ENCODE measurements at regions not wholly inside any gene's neighbourhood (a gene's known extent, or its start where the extent isn't known, plus 50 kb on each side); places are given as distances from the start of the nearest gene placed in this dataset.
"Not testable (repeated sequence)": the region's sequence is repeated elsewhere in the genome, so short reads cannot be mapped to it uniquely, and the experiment has no call there.

DNA sequence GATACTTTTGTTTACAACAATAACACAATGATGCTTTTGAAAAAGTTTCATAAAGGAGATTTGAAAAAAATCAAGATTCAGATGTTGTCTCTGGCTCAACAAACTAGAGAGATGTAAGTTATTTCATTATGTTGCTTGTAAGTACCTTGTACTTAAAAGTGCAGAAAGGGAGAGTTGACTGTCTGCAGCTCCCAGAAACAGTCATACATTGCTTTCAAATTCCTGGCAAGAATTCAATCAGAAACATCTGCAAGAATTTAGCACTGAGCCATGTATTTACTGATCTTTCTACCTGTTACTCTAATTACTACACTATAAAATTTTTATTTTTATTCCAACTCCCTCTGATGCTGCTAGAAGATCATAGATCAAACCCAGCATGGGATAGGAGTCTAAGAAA is 1261.3 kb upstream of the SPRY2 start:
- no peak for DNase-seq

DNA sequence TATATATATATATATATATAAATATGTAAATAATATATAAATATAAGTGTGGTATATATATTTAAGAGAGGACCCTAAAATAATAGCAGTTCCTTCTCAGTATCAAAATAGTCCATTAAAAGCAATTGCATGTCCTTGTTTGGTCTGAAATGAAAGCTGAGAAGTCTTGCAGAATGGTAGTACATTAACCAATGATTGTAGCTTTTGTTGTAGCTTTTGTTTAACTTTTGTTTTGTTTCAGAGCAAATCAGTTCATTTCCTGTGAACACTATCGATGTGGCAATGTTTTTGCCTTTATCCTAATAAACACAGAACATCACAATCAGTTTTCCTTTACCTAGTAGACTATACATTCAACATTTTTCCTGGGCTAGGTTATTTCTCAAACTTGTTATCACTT is 1256.2 kb upstream of the SPRY2 start:
- DNase-seq: no peak

- no peak for DNase-seq
These were observed 1255.4 kb upstream of the SPRY2 start for GRCh38 chr13:81596224-81596753.

GRCh38 chr13:81591528-81592220 is 1250.7 kb upstream of the SPRY2 start:
- DNase-seq: no peak

GRCh38 chr13:81582381-81582780 is 1241.5 kb upstream of the SPRY2 start:
- DNase-seq: no peak

GRCh38 chr13:81577601-81578195 is 1236.8 kb upstream of the SPRY2 start:
- DNase-seq: no peak

GRCh38 chr13:81568824-81569223 is 1227.9 kb upstream of the SPRY2 start:
- no peak for DNase-seq

GRCh38 chr13:81565849-81566248 is 1224.9 kb upstream of the SPRY2 start:
- no peak for DNase-seq

DNA sequence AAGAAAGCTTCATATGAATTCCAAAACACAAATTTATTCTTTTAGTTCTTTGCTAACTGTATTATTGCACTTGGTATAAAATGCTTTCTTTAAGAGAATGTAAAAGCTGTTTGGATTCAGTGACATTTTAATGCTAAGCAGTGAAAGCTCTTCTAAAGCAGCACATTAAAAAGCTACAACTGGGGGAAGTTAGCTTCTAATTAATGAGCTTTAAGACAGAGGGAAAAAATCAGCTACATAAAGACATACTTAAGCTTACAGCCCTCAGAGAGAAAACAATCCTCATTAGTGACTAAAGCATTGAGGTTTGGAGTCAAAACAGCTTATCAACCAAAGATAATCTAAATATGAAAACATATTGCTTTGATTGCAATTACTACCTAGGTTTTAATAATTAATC is 1222.2 kb upstream of the SPRY2 start:
- DNase-seq: no peak

DNA sequence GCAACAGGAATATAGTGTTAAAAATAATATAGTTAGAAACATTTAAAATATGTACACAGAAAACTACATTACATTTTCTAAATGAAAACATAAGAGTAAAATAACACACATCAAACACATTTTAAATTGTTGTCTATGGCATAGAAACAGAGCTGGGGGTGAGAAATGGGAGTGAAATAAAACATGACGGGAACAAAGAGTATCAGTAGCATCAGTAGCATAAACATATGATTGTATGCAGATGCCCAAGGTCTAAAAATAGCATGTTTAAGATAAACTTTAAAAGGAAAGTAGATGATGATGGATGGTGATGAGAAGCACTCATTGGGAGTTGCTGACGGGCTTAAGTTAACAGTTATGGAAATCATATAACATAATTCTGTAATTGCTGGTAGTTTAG is 1221.7 kb upstream of the SPRY2 start:
- no peak for DNase-seq

DNA sequence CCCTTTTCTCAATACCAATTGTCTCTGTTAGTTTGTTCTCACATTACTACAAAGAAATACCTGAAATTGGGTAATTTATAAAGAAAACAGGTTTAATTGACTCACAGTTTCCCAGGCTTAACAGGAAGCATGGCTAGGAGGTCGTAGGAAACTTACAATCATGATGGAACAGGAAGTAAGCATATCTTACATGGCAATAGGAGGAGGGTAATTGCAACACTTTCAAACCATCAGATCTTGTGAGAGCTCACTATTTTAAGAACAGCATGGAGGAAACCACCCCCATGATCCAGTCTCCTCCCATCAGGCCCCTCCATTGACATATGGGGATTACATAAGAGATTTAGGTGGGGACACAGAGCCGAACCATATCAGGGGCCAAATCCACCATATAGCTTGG is 1210.1 kb upstream of the SPRY2 start:
- no peak for DNase-seq

DNA sequence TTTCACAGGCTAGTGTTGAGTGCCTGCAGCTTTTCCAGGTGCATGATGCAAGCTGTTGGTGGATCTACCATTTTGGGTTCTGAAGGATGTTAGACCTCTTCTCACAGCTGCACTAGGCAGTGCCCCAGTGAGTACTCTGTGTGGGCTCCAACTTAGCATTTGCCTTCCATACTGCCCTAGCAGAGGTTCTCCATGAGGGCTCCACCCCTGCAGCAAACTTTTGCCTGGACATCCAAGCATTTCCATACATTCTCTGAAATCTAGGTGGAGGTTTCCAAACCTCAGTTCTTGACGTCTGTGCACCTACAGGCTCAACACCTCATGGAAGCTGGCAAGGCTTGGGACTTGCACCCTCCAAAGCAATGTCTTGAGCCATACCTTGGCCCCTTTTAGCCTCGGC is 1205.4 kb upstream of the SPRY2 start:
- DNase-seq: not testable (repeated sequence)

- peak; percentile 13 for DNase-seq
These were observed 1199.9 kb upstream of the SPRY2 start for GRCh38 chr13:81540777-81541176.

DNA sequence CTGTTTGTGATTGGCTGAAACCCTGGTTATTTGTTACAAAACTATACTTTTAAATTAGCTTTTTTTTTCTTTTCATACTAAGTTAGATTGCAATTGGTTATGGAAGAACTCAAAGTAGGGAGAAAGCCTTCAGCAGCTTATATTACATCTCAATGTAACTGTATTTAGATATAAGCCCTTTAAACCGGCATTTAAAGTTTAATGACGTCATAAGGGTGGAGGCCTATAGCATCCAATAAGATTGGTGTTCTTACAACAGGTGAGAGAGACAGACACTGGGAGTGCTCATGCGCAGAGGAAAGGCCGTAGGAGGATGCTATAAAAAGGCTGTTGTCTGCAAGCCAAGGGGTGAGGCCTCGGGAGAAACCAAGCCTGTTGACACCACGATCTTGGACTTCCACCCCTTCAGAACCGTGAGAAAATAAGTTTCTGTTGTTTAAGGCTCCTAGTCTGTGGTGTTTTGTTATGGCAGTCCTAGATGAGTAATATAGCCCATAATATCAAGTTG is 1198.8 kb upstream of the SPRY2 start:
- DNase-seq: no peak

DNA sequence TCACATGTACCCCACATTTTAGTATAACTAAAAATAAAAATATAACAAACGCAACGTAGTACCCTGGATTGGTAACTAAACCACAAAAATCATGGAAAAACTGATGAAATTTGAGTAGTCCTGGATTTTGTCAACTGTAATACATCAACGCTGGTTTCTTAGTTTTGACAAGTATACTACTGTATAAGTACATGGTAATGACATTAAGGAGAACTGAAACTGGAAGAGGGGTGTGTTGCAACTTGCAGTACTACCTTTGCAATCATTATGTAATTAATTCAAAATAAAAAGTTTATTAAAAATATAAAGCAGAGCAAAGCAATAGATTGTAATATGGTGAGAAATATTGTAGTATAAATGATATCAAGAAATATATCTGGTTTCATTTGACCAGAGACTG is 1158.0 kb upstream of the SPRY2 start:
- no peak for DNase-seq

- DNase-seq: no peak
These were observed 1152.2 kb upstream of the SPRY2 start for GRCh38 chr13:81493144-81493543.

- no peak for DNase-seq
These were observed 1151.5 kb upstream of the SPRY2 start for GRCh38 chr13:81492449-81492848.

DNA sequence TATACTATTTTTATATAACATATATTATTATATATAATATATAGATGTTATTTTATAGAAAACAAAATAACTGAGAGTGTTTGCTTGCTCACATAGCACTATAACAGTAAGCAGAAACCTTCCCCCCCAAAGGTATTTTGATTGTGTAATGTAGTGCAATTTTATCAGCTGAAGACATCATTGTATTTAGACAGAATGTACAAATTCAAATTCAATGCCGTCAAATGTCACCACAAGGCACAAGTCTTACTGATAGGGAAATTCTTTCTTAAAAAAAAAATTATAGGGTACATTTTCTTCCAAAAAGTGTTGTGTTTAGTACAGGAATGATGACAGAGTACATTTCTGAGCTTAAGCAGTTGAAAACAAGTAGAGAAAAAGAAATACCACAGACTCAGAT is 1147.1 kb upstream of the SPRY2 start:
- no peak for DNase-seq

DNA sequence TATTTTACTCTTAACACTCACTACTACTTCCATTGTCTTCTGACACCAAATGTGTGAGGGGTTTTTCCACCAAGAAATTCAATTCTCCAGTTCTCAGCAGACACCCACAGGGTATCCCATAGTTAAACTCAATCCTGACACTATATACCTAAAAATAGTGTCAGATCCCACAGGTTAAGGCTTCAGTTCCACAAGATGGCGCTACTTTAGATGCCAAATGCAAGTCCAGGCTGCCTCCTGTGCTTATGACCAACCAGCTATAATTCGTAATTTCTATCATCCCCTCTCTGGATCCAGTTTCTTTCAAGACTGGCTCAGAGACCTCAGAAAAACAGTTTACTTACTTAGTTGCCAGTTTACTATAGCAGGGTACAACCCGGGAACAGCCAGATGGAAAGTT is 1146.2 kb upstream of the SPRY2 start:
- peak; percentile 22 for DNase-seq

- DNase-seq: peak; percentile 3
These were observed 1139.7 kb upstream of the SPRY2 start for GRCh38 chr13:81480634-81481033.

DNA sequence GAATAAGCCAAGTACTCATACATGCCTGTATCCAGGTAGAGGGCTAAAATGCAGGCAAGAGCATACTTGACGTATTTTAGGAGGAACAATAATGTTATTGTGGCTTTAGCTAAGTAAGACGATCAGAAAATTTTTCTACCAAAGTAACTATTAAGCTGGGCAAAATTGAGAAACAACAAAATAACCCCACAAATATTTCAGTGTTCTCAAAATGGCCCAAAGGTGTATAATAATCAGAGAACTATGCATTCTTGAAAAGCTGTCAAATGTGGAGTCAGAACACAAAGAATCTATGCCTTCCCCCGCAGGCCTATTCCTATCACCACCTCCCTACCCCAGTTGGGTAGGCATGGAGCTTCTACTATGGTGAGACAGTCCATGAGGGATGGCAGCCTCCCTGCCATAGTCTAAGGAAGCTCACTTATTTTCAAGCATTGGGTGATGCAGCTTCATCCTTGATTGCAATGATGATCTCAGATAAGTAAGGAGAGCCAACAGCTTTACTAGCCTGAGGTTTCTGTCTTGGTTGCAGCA is 1132.5 kb upstream of the SPRY2 start:
- DNase-seq: no peak

DNA sequence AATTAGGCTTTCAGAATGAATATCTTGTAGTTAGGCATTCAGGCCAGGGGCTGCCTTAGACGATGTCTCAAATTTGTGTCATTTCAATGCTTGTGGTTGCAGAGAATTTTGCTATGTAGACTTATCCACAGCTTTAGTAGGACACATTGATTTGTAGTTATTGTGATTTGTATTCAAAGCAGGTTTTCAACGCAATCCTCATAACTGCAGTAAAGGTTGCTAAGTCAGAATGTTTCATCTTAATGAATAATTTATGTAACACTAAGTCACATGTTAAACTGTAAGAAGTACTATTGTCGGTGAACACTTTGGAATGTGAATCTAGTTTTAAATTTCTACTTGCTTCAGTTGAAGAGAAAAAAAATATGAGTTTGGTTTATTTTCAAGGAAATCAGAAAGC is 1117.2 kb upstream of the SPRY2 start:
- DNase-seq: no peak

DNA sequence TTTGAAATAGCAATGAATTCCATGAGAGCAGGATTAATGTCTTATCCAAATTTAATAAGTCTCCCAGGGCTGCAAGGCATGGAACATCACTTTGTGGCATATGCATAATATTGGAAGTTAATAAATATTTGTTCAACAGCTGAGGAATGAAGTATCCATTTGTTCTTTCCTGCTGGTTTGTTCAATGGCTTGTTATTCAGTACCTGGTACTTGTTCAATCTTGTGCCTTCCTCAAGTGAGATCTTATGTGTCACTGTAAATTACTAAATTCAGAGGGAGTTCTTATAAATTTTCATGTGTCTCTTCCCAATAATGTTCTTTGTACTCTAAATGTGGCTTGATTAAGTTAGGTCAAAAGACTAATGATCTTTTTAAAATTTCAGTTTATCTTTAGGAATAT is 1105.5 kb upstream of the SPRY2 start:
- no peak for DNase-seq

DNA sequence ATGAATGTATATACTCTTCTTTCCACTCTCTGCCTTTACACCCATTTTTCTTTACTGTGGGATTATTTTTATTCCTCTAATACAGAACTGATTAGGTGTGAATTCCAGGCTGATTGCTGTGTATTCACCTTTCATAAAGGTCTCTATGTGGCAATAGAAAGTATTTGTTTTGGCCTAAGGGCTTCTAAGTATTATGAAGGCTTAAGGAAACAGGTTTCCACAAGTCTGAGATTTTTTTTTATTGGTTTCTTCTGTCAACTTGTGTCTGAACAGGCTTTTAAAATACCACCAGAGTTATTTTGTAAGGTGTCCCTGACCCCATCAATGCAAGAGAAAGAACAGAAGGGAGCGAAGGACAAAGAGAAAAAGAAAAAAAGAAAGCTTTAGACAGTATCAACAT is 1102.0 kb upstream of the SPRY2 start:
- DNase-seq: no peak

Measured in HCEC 1CT (cell line).